Neural cell (in vitro differentiated cells): ENCODE measurements at regions not wholly inside any gene's neighbourhood (a gene's known extent, or its start where the extent isn't known, plus 50 kb on each side); places are given as distances from the start of the nearest gene placed in this dataset.

ENCODE experiments used
- H2AFZ ChIP-seq: fragments of 200-600, 300-800 bp; sonication (generic), shearing (Covaris generic); 2 replicates; pipeline ENCODE4 v1.6.0; 2014; ENCODE audit warnings: low read depth, mild to moderate bottlenecking, antibody characterized with exemption, low read length, moderate library complexity
- H3F3A ChIP-seq: fragments of 200-600 bp; shearing (Covaris generic); 2 replicates; pipeline ENCODE4 v1.6.1; 2016; ENCODE audit warnings: mild to moderate bottlenecking, moderate library complexity, mixed read lengths, antibody characterized with exemption, low read length; ENCODE audit not compliant: insufficient read depth, poor library complexity, severe bottlenecking
- H3K27ac ChIP-seq: fragments of 200-600, 300-800 bp; sonication (generic), shearing (Covaris generic); 2 replicates; pipeline ENCODE4 v1.5.1; 2014; ENCODE audit warnings: mild to moderate bottlenecking, low read length, moderate library complexity
- H3K27me3 ChIP-seq: fragments of 300-800, 200-600 bp; sonication (generic), shearing (Covaris generic); 2 replicates; pipeline ENCODE4 v1.6.0; 2014; ENCODE audit warnings: mild to moderate bottlenecking, low read depth, low read length, moderate library complexity; ENCODE audit not compliant: insufficient read depth
- H3K36me3 ChIP-seq: fragments of 300-800, 200-600 bp; sonication (generic), shearing (Covaris generic); 2 replicates; pipeline ENCODE4 v1.5.1; 2014; ENCODE audit warnings: mild to moderate bottlenecking, antibody characterized with exemption, low read length, moderate library complexity; ENCODE audit not compliant: insufficient read depth
- H3K4me2 ChIP-seq: fragments of 300-800, 200-600 bp; sonication (generic), shearing (Covaris generic); 2 replicates; pipeline ENCODE4 v1.6.0; 2014; ENCODE audit warnings: mild to moderate bottlenecking, low read length
- H3K4me3 ChIP-seq: fragments of 300-800, 200-600 bp; sonication (generic), shearing (Covaris generic); 2 replicates; pipeline ENCODE4 v1.5.1; 2014; ENCODE audit warnings: mild to moderate bottlenecking, low read length, moderate library complexity
- H3K79me2 ChIP-seq: fragments of 200-600 bp; shearing (Covaris generic); replicated peaks from 2 replicates; pipeline ENCODE4 v1.6.0; 2014; ENCODE audit warnings: mild to moderate bottlenecking, low read length, moderate library complexity; ENCODE audit not compliant: insufficient read depth
- H3K9ac ChIP-seq: fragments of 300-800, 200-600 bp; sonication (generic), shearing (Covaris generic); 2 replicates; pipeline ENCODE4 v1.6.1; 2016; ENCODE audit warnings: mild to moderate bottlenecking, low read length, mixed read lengths
- H3K9me2 ChIP-seq: fragments of 200-600 bp; shearing (Covaris generic); 2 replicates; pipeline ENCODE4 v1.6.1; 2016; ENCODE audit warnings: mild to moderate bottlenecking, low read length, mixed read lengths; ENCODE audit not compliant: insufficient read depth
- H3K9me3 ChIP-seq: fragments of 200-600, 300-800 bp; sonication (generic), shearing (Covaris generic); 2 replicates; pipeline ENCODE4 v1.6.1; 2016; ENCODE audit warnings: mild to moderate bottlenecking, mixed run types, low read length, moderate library complexity, mixed read lengths
- H4K20me1 ChIP-seq: fragments of 200-600 bp; shearing (Covaris generic); 2 replicates; pipeline ENCODE4 v1.6.1; 2016; ENCODE audit warnings: mild to moderate bottlenecking, mixed run types; ENCODE audit not compliant: insufficient read depth
- CTCF ChIP-seq: fragments of 450-650 bp; IDR thresholded peaks from 2 replicates; pipeline ENCODE4 v1.5.1; 2014; ENCODE audit warnings: antibody characterized with exemption, mild to moderate bottlenecking, moderate library complexity; ENCODE audit not compliant: poor library complexity, severe bottlenecking
- EP300 ChIP-seq: fragments of 450-650 bp; conservative IDR thresholded peaks from 2 replicates; pipeline ENCODE4 v1.6.1; 2014; ENCODE audit warnings: antibody characterized with exemption, mild to moderate bottlenecking, moderate library complexity; ENCODE audit not compliant: poor library complexity, severe bottlenecking
- EZH2 ChIP-seq: fragments of 200-600, 300-800 bp; shearing (Covaris generic), sonication (generic); IDR thresholded peaks from 2 replicates; pipeline ENCODE4 v1.6.1; 2014; ENCODE audit warnings: antibody characterized with exemption, low read length, borderline replicate concordance, mild to moderate bottlenecking; ENCODE audit not compliant: insufficient read depth, poor library complexity, severe bottlenecking
- MXI1 ChIP-seq: fragments of 450-650 bp; conservative IDR thresholded peaks from 2 replicates; pipeline ENCODE4 v1.6.1; 2014; ENCODE audit warnings: antibody characterized with exemption, mild to moderate bottlenecking; ENCODE audit not compliant: poor library complexity, severe bottlenecking
- POLR2AphosphoS5 ChIP-seq: IDR thresholded peaks from 2 replicates; pipeline ENCODE4 v1.6.1; 2012
- RAD21 ChIP-seq: fragments of 450-650 bp; conservative IDR thresholded peaks from 2 replicates; pipeline ENCODE4 v1.6.1; 2014; ENCODE audit warnings: antibody characterized with exemption, mild to moderate bottlenecking, moderate library complexity
- REST ChIP-seq: IDR thresholded peaks from 2 replicates; pipeline ENCODE4 v1.6.1; 2012; ENCODE audit warnings: borderline replicate concordance
- SMC3 ChIP-seq: fragments of 450-650 bp; conservative IDR thresholded peaks from 2 replicates; pipeline ENCODE4 v1.6.1; 2014; ENCODE audit warnings: antibody characterized with exemption, mild to moderate bottlenecking, moderate library complexity; ENCODE audit not compliant: poor library complexity
- TAF1 ChIP-seq: IDR thresholded peaks from 2 replicates; pipeline ENCODE4 v1.6.1; 2012; ENCODE audit warnings: low read depth

GRCh38 chr18:9032519-9032918 is 70.0 kb upstream of the NDUFV2 start:
- Histone ChIP-seq H3F3A (no peaks in the 10 kb centered on the region), H3K27me3 (no peaks in the 10 kb centered on the region), H3K4me2 (no peak overlapping the region), H3K4me3 (no peak overlapping the region), H4K20me1 (no peaks in the 10 kb centered on the region), H3K79me2 (no peaks in the 10 kb centered on the region), H2AFZ (no peak overlapping the region), H3K9ac (no peak overlapping the region), H3K9me2 (no peaks in the 10 kb centered on the region), H3K27ac (no peak overlapping the region), H3K9me3 (no peaks in the 10 kb centered on the region), H3K36me3 (no peaks in the 10 kb centered on the region)
- no peak for TF ChIP-seq REST
- TF ChIP-seq TAF1, result no peak
- TF ChIP-seq SMC3, result no peak
- TF ChIP-seq EP300, result no peak
- TF ChIP-seq RAD21, result no peak
- TF ChIP-seq MXI1, result no peak
- no peak for TF ChIP-seq POLR2AphosphoS5
- TF ChIP-seq EZH2, result no peak
- no peak for TF ChIP-seq CTCF

GRCh38 chr18:9038277-9038871 is 64.1 kb upstream of the NDUFV2 start:
- TF ChIP-seq EP300 (no peak), TAF1 (no peak), CTCF (no peak), MXI1 (no peak), SMC3 (no peak), POLR2AphosphoS5 (no peak), EZH2 (no peak), RAD21 (no peak), REST (no peak)
- no peak overlapping the region for H3K4me2 ChIP-seq
- H3K9me3 ChIP-seq, result no peaks in the 10 kb centered on the region
- no peak overlapping the region for H3K9ac ChIP-seq
- H3K36me3 ChIP-seq, result no peaks in the 10 kb centered on the region
- H3K27me3 ChIP-seq, result no peaks in the 10 kb centered on the region
- no peak overlapping the region for H2AFZ ChIP-seq
- H3F3A ChIP-seq, result no peaks in the 10 kb centered on the region
- no peaks in the 10 kb centered on the region for H3K79me2 ChIP-seq
- no peaks in the 10 kb centered on the region for H4K20me1 ChIP-seq
- H3K27ac ChIP-seq, result no peak overlapping the region
- no peaks in the 10 kb centered on the region for H3K9me2 ChIP-seq
- no peak overlapping the region for H3K4me3 ChIP-seq
